Umbilical cord (tissue), 1 donor: ENCODE measurements at regions not wholly inside any gene's neighbourhood (a gene's known extent, or its start where the extent isn't known, plus 50 kb on each side); places are given as distances from the start of the nearest gene placed in this dataset.
"Not testable (repeated sequence)": the region's sequence is repeated elsewhere in the genome, so short reads cannot be mapped to it uniquely, and the experiment has no call there.

Source experiments
- DNase-seq: peaks from one replicate; pipeline ENCODE4 v3.0.0-alpha.2; 2015; ENCODE audit warnings: low spot score

DNA sequence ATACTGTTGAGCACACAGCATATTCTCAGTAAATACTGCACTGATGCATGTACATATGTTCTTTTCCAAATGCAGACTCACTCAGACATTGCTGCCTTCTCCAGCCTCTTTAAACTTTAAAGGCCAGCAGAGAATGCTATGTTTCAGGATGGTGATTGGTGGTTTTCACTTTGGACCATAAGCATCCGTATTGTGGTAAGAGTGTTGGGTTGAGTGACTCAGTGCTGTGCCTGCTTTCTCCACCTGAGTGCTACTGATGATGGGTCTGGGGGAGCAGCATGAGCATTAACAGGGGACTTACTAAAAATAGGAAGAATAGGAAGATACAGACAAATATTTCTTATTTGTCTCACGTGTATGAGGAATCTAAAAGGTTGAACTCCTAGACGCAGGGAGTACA lies 56.3 kb upstream of the ZNF92 start:
- DNase-seq = no peak

DNA sequence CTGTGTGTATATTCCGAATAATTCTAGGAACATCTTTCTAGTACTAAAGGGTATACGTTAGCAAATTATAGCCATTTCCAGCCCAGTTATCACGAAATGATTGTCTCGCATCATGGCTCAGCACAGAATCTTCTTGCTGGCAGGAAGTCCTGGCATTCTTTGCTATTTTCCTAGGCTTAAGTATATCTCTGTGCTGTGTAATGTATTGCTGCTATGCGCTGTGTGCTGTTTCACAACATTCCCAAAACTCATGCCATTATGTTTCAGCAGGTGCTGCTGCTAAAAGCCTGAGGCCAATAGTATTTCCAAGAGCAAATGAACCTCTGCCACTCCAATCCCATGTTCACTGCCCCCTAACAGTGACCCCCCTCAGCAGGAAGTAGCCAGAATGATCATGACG lies 62.9 kb upstream of the ZNF92 start:
- DNase-seq = no peak

DNA sequence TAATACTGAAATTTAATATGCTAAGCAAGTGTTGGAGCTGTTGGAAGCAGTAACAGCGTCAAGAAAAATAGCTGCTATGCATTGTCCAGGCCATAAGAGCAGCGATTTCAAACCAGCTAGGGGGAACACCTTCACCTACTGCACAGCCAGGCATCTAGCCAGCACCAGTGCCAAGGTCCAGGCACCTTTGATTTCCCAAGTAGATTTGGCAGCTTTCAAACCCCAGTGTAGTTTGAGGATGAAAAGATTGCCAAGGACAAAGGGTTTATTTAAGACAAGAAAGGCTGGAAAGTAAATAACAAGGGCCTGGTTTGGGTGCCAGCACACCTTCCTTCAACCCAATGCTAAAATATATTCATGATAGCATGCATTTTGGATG lies 65.4 kb upstream of the ZNF92 start:
- DNase-seq = no peak

DNA sequence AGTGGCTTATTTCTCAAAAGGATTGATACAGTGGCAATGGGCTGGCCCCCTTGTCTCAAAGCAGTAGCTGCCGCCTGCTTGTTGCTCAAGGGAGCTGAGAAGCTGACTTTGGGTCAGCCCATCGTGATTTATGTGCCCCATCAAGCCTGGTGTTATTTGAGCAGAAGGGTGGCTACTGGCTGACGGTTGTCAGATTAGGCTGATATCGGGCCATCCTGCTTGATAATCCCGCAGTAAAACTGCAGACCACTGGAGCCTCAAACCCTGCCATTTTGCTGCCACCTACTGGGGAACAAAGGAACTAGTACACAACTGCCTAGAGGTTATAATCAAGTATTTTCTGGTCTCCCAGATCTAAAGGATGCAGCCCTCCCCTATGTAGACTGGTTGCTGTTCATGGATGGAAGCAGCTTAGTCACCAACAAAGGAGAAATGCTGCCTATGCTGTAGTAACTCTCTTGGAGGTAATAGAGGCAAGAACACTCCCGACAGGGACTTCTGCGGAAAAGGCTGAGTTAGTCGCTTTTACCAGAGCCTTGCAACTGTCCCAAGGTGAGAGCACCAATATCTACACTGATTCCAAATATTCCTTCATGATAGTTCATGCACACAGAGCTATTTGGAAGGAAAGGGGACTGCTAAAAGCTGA lies 65.9 kb upstream of the ZNF92 start:
- peak; percentile 66 for DNase-seq

DNA sequence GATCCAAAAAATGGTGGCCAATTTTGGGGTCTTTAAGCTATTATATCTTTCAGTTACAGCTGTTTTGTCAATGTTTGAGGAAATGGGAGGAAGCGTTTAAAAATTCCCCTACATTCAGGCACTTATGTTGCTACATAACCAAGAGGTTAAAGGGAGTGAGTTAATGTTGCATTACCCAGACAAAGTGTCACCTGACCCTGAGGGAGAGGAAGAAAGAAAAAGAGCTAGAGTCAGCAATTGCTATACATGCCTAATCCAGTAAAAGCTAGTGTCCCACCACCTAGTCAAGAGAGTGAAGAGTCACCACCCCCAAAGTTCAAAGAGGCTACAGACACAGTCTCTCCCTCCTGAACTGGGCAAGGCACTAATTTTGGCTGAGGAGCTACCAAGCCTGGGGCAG lies 69.5 kb upstream of the ZNF92 start:
- no peak for DNase-seq

DNA sequence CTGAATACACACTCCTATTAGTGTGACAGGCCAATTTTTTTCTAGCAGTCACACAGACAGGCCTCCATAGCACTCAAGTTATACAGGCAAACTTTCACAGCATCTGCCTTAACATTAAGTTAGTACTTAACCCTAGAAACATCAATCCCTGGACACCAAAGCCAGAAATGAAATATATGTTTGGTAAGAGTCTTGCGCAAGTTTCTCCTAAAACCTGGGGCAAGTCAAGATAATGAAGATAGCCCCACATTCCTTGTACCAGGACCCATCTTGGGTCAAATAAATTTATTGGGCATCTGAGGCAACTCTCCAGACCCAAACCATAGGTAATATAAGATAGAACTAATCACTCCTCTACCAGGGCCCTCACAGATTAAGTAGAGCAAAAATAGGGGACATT lies 70.8 kb upstream of the ZNF92 start:
- no peak for DNase-seq

DNA sequence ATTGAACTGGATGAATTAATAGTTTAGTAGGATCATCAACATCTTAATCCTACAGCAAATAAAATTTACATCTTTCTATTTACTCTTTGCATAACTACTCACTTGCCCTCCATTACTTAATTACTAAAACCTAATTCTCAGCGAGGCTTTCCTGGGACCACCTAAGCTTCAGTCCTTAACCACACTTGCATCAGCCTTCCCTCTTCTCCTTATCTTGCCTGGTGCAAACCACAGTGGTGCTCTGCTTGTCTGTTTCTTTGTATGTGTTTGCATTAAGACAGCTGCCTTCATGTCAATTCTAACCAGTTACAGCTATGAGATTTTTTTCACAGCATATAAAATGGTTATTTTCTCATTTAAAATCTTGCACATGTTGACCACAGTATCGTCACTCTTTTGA lies 72.6 kb upstream of the ZNF92 start:
- DNase-seq = no peak

DNA sequence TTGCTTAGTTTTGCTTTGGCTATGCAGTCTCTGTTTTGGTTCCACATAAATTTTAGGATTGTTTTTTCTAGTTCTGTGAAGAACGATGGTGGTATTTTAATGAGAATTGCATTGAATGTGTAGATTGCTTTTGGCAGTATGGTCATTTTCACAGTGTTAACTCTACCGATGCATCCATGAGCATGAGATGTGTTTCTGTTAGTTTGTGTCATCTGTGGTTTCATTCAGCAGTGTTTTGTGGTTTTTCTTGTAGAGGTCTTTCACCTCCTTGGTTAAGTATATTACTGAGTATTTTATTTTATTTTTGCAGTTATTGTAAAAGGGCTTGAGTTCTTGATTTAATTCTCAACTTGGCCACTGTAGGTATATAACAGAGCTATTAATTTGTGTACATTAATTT lies 78.2 kb upstream of the ZNF92 start:
- DNase-seq = no peak

DNA sequence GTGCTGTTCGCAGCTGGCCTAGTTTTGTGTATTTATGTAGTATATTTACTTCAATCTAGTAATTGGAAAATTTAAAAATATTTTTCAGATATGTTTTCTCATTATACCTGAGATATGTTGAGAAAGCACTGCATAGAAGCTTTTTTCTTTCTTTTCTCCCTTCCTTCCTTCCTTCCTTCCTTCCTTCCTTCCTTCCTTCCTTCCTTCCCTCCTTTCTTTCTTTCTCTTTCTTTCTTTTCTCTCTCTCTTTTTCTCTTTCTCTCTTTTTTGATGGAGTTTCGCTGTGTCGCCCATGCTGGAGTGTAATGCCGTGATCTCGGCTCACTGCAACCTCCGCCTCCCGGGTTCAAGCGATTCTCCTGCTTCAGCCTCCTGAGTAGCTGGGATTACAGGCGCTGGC lies 83.3 kb upstream of the ZNF92 start:
- DNase-seq = not testable (repeated sequence)

DNA sequence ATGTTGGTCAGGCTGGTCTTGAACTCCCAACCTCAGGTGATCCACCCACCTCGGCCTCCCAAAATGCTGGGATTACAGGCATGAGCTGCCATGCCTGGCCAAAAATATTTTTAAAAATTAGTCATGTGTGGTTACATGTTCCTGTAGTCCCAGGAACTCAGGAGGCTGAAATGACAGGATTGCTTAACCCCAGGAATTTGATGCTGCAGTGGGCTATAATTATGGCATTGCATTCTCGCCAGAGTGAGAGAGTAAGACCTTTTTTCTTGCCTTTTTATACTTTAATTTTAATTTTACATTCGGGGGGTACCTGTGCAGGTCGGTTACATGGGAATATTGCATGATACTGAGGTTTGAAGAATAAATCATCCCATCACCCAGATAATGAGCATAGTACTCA lies 86.6 kb upstream of the ZNF92 start:
- DNase-seq = no peak

DNA sequence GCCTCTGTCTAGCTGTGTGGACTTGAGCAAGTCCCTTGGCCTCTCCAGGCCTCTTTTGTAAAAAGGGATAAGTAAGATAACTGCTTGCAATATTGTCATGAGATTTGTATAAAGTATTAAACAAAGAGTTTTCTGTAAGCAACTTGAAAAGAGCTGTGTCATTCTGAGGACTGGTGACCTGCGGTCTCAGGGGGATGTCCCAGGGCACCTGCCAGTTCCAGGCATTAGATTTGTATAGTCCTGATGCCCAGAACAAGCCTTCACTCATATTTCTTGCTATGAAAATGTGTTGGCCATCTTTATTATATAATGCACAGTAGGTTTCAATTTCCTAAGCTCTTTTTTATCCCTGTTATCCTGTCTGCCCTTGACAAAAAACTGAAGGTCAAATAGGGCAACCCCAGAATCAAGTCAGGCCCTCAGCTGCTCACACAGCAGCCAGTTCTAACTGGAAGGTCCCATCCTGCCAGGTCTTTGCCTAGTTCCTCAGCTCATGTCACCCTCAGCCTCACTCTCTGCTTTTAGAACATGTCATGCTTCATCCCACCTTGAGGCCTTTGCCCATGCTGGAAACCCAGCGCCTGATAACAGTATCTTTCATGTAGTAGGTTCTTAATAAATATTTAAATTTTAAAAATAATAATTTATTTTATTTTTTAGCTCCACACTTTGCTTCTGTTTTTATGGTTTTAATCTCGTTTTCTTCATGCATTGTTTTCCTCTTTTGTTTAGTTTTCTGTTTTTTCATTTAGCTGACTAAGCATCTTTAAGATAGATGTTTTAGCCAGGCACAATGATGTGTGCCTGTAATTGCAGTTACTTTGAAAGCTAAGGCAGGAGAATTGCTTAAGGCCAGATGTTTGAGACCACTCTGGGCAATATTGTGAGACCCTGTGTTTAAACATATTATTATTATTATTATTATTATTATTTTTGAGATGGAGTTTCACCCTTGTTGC lies 87.5 kb upstream of the ZNF92 start:
- no peak for DNase-seq

DNA sequence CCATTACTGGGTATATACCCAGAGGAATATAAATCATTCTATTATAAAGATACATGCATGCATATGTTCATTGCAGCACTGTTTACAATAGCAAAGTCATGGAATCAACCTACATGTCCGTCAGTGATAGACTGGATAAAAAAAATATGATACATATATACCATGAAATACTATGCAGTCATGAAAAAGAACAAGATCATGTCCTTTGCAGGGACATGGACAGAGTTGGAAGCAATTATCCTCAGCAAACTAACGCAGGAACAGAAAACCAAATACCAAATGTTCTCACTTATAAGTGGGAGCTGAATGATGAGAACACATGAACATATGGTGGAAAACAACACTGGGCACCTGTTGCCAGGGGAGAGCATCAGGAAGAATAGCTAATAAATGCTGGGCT lies 88.4 kb upstream of the ZNF92 start:
- not testable (repeated sequence) for DNase-seq

DNA sequence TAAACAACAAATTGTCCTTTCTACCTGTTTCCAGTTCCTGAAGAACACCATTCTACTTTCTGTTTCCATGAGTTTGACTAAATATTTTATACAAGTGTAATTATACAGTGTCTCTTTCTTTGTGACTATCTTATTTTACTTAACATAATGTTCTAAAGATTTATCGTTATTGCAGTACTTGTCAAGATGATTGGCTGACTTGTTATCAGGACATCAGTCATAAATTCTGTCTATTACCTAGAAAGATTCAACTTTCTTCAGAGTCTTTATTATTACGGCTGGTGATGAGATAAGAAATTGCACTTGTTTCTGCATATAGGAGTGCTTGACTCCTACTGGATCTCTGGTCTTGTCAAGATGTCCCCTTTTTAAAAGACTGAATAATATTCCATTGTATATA lies 93.9 kb upstream of the ZNF92 start:
- no peak for DNase-seq

DNA sequence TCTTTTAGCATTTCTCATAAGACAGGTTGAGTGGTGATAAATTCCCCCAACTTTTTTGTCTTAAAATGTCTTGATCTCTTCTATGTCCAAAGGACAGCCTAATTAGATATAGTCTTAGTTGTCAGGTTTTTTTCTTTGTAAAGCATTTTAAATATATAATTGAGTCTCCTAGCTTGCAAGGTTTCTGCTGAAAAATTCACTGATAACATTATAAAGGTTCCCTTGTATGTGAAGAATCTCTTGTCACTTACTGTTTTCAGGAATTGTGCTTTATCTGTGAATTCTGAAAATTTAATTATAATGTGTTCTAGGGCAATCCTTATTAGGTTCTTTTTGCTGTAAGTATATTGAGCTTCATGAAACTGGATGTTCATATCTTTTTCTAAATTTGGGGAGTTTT lies 96.8 kb upstream of the ZNF92 start:
- no peak for DNase-seq

DNA sequence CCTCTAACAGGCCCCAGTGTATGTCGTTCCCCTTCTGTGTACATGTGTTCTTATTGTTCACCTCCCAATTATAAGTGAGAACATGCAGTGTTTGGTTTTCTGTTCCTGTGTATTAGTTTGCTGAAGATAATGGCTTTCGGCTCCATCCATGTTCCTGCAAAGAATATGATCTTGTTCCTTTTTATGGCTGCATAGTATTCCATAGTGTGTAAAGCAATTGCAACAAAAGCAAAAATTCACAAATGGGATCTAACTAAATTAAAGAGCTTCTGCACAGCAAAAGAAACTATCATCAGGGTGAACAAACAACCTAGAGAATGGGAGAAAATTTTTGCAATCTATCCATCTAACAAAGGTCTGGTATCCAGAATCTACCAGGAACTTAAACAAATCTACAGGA lies 102.2 kb upstream of the ZNF92 start:
- DNase-seq = not testable (repeated sequence)

DNA sequence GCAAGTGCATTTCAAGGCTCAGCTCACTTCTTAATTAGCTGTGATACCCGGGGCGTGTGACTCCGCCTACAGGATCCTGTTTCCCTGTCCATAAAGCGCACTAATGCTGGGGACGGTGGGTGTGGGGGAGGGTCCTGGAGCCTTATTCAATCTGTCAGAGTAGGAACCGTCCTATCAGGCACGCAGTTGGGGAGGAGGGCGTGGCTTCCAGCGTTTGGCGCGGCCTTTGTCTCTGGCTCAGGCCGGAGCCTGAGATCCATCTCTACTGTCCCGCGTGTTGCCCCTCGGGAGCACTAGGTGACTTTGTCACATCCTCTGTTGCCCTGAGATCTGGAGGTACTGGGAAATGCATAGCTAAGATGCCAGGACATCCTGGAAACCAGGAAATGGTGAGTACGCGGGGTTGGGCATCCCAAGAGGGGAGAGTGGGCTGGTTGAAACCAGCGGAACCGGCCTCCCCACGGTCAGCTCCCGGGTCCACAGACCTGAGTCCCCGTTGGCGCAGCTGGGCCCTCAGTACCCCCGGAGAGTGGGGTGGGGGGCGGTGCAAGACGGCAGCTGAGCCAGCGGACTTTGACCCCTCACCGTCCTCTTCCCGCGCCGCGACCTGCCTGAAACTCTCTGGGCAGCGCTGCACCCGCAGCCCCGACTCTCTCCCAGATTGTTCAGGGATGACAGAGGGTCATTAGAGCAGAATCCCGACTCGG lies 104.4 kb upstream of the ZNF92 start:
- DNase-seq = peak; percentile 63

DNA sequence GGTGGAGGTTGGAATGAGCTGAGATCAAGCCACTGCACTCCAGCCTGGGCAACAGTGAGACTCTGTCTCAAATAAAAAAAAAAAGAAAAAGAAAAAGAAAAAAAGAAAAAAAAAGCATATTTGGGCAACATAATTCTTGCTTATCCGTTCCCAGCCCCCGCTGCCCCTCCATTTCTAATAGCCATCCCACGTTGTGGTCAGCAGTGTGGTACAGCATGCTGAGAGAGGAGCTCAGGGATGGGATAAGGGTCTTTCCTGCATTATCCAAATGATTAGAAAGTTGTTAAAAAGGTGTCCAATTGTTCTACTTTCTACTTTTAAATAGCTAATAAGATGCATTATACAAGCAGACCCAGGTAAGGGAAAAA lies 104.9 kb upstream of the ZNF92 start:
- no peak for DNase-seq

DNA sequence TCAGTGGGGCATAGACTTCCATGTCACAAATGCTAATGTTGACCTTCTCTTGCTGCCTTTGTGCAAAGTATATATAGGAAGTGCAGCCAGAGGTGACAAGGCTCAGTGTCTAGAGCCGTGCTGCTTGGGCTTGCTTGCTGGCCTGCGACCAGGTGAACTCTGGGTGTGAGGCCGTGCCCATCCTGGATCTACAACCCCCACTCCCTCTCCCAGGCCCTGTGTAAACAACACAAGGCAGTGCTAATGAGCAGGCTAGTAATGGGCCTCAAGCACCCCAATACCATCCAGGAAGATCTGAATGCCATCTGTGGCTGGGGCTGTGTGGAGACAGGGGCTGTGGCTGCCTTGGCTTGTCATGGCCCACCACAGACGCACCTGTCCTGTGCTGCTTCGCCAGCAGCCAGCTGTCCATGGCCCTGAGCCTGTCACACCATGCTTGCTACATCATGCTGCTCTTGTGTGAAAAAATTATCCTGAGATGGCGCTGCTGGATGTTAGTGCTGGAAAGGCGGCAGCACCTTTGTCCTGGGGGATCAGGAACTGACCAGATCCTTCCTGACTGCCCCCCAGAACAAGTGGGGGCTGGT lies 107.6 kb upstream of the ZNF92 start:
- no peak for DNase-seq

DNA sequence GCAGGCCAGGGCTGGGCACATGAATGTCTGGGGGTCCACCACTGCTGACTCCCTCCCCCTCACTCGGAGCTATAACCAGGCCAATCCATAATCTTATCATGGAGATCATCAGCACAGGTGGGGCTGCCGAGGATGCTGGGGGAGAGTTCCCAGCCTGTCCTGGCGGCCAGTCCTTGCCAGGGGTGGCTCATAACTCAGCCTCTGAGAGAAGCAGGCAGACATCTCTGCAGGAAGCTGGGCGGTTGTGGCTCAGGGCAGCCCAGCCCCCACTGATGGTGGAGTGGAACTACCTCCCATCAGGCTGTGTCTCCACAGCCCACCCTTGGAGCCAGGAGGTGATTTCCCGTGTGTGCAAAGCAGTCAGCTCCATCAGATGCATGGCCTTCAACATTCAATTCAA lies 109.4 kb upstream of the ZNF92 start:
- no peak for DNase-seq

DNA sequence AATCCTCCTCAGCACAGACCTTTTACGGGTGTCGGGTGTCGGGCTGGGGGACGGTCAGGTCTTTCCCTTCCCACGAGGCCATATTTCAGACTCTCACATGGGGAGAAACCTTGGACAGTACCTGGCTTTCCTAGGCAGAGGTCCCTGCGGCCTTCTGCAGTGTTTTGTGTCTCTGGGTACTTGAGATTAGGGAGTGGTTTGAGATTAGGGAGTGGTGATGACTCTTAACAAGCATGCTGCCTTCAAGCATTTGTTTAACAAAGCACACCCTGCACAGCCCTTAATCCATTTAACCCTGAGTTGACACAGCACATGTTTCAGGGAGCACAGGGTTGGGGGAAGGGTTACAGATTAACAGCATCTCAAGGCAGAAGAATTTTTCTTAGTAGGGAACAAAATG lies 113.0 kb upstream of the ZNF92 start:
- DNase-seq = not testable (repeated sequence)

DNA sequence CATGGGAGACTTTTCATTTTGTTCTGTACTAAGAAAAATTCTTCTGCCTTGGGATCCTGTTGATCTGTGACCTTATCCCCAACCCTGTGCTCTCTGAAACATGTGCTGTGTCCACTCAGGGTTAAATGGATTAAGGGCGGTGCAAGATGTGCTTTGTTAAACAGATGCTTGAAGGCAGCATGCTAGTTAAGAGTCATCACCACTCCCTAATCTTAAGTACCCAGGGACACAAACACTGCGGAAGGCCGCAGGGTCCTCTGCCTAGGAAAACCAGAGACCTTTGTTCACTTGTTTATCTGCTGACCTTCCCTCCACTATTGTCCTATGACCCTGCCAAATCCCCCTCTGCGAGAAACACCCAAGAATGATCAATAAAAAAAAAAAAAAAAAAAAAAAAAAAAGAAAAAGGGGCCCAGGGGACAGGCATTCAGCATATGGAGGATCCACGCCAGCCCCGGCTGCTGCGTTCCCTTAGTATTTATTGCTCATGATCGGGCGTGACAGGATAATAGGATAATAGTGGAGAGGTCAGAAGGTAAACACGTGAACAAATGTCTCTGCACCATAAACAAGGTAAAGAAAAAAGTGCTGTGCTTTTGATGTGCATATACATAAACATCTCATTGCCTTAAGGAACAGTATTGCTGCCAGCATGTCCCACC lies 113.7 kb upstream of the ZNF92 start:
- not testable (repeated sequence) for DNase-seq

DNA sequence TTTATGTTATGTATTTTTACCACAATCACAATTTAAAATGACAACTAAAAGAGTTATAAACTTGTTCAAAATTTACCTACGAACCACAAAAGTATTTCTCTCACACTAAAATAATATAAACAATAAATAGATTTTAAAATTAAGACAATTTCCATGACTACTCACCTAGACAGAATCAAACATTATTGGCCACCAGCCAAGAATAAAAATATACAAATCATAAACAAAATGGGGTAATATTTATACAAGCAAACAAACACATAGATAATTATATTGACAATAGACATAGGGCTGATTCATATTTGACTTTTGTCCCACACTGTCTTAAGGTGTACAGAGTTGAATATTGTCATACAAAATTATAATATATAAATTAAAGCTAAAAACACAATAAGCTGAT lies 119.6 kb upstream of the ZNF92 start:
- no peak for DNase-seq
